Sigmoid colon (tissue), 4 donors: ENCODE measurements at regions not wholly inside any gene's neighbourhood (a gene's known extent, or its start where the extent isn't known, plus 50 kb on each side); places are given as distances from the start of the nearest gene placed in this dataset.

Experiments used
- CTCF ChIP-seq, 4 experiments: fragments of 450-650 bp in 3 of 4; fragments of 200-600 bp in 1 of 4; IDR thresholded peaks; one replicate each; pipeline ENCODE4 v1.5.1; 2016 to 2019; ENCODE audit warnings: antibody characterized with exemption in 4 of 4, mild to moderate bottlenecking in 3 of 4, moderate library complexity in 2 of 4
- POLR2AphosphoS5 ChIP-seq, 4 donors: sonication (generic); formaldehyde crosslinking; IDR thresholded peaks; one replicate each; pipeline ENCODE4 v1.6.1; 2017; ENCODE audit warnings: antibody characterized with exemption in 4 of 4

- TF ChIP-seq CTCF (IDR thresholded peaks at IDR 0.05) (no peak), POLR2AphosphoS5 (IDR thresholded peaks at IDR 0.05) (no peak)
Measured at GRCh38 chr7:142533920-142534319, 215.4 kb upstream of the PRSS1 start.
